ENCODE measurements at regions not wholly inside any gene's neighbourhood (a gene's known extent, or its start where the extent isn't known, plus 50 kb on each side); places are given as distances from the start of the nearest gene placed in this dataset.

GRCh38 chr3:147244397-147244796, 161.9 kb downstream of the ZIC4 start:
- Histone ChIP-seq H3K4me1 (ENCODE audit: control insufficient read depth, insufficient read depth, low read length) (no peaks in the 10 kb centered on the region), H3K4me3 (ENCODE audit: low read depth in 2 of 2, low read length in 2 of 2) (no peak overlapping the region), H3K27me3 (ENCODE audit: control insufficient read depth, insufficient read depth, low read length) (no peaks in the 10 kb centered on the region), H3K36me3 (ENCODE audit: control insufficient read depth, insufficient read depth, low read length) (no peaks in the 10 kb centered on the region), H3K27ac (ENCODE audit: low read length) (no peak overlapping the region), H3K9me3 (ENCODE audit: control insufficient read depth, insufficient read depth, low read depth, low read length) (peaks cover 5% of the 10 kb centered on the region; the same call in 1 of the 2 replicates)
- intact Hi-C loops (cut with micrococcal nuclease; ENCODE audit: unreplicated experiment) (no loop called here), in situ Hi-C loops (cut with HindIII; ENCODE audit: low pct_unique_long_range_greater_than_20kb, low sequenced_read_pairs) (no loop called here)
- no peak for ATAC-seq
- TF ChIP-seq SIN3A (IDR thresholded peaks at IDR 0.05; ENCODE audit: borderline replicate concordance, insufficient read depth, low read depth, low read length): no peak
- no peak for TF ChIP-seq REST (IDR thresholded peaks at IDR 0.05; ENCODE audit: insufficient read depth in 1 of 2, low read depth in 2 of 2, low read length in 1 of 2)
- no peak for TF ChIP-seq POLR2AphosphoS5 (IDR thresholded peaks at IDR 0.05; ENCODE audit: low read depth, low read length)
- no peak for TF ChIP-seq CTCF (IDR thresholded peaks at IDR 0.05)
- no peak for TF ChIP-seq TCF7L2 (IDR thresholded peaks at IDR 0.05; ENCODE audit: low read depth, low read length)
- no peak for DNase-seq (ENCODE audit: low read depth, low spot score)
- ChIA-PET CTCF (no interaction called here), POLR2A (no interaction called here)
- no TSS peak for BruUV-seq (replicated peaks)

- Histone ChIP-seq H3K4me3 (ENCODE audit: low read depth in 2 of 2, low read length in 2 of 2) (no peak overlapping the region), H3K9me3 (ENCODE audit: control insufficient read depth, insufficient read depth, low read depth, low read length) (peaks cover 5% of the 10 kb centered on the region; the same call in 1 of the 2 replicates), H3K27me3 (ENCODE audit: control insufficient read depth, insufficient read depth, low read length) (no peaks in the 10 kb centered on the region), H3K27ac (ENCODE audit: low read length) (no peak overlapping the region), H3K36me3 (ENCODE audit: control insufficient read depth, insufficient read depth, low read length) (no peaks in the 10 kb centered on the region), H3K4me1 (ENCODE audit: control insufficient read depth, insufficient read depth, low read length) (no peaks in the 10 kb centered on the region)
- TF ChIP-seq POLR2AphosphoS5 (IDR thresholded peaks at IDR 0.05; ENCODE audit: low read depth, low read length): no peak
- TF ChIP-seq CTCF (IDR thresholded peaks at IDR 0.05): no peak
- no peak for TF ChIP-seq SIN3A (IDR thresholded peaks at IDR 0.05; ENCODE audit: borderline replicate concordance, insufficient read depth, low read depth, low read length)
- TF ChIP-seq REST (IDR thresholded peaks at IDR 0.05; ENCODE audit: insufficient read depth in 1 of 2, low read depth in 2 of 2, low read length in 1 of 2): no peak
- no peak for TF ChIP-seq TCF7L2 (IDR thresholded peaks at IDR 0.05; ENCODE audit: low read depth, low read length)
- no peak for DNase-seq (ENCODE audit: low read depth, low spot score)
- intact Hi-C loops (cut with micrococcal nuclease; ENCODE audit: unreplicated experiment): no loop called here
- POLR2A ChIA-PET: no interaction called here
- ATAC-seq: no peak
- CTCF ChIA-PET: no interaction called here
- BruUV-seq (replicated peaks): no TSS peak
- in situ Hi-C loops (cut with HindIII; ENCODE audit: low pct_unique_long_range_greater_than_20kb, low sequenced_read_pairs): no loop called here
Measured at GRCh38 chr3:147240581-147240980, 165.8 kb downstream of the ZIC4 start.
